H1 (cell line): ENCODE measurements at regions not wholly inside any gene's neighbourhood (a gene's known extent, or its start where the extent isn't known, plus 50 kb on each side); places are given as distances from the start of the nearest gene placed in this dataset.

Source experiments
- SP4 ChIP-seq: IDR thresholded peaks from 2 replicates; pipeline ENCODE4 v1.6.1; 2012; ENCODE audit warnings: low read length, inconsistent platforms
- SUZ12 ChIP-seq: fragments of 200-600 bp; sonication (generic); IDR thresholded peaks from 2 replicates; pipeline ENCODE4 v1.6.1; 2012; ENCODE audit warnings: mild to moderate bottlenecking, inconsistent platforms, low read length, moderate library complexity, mixed read lengths
- TF ChIP-seq, protein P1 (sequence below): IDR thresholded peaks from 2 replicates; pipeline ENCODE4 v1.6.1; 2012; ENCODE audit warnings: low read length, inconsistent platforms

DNA sequence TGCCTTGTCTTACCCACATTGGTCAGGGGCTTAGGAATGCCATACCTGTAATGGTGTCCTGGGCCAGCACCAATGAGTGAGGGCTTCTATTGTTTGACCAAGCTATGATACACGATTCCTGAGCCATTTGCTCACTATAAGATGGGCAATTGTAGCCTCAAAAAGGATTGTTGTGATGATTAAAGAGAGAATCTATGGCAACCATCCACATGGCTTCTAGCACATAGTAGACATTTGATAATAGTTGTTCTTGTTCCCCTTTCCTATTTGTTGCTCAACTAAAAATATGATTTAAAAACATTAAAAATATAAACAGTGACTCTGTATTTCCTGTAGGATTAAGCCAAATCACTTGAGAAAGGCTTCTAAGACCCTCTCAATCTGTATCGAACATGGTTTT, 366.1 kb downstream of the PCNX1 start (continued):
- TF ChIP-seq, protein P1, sequence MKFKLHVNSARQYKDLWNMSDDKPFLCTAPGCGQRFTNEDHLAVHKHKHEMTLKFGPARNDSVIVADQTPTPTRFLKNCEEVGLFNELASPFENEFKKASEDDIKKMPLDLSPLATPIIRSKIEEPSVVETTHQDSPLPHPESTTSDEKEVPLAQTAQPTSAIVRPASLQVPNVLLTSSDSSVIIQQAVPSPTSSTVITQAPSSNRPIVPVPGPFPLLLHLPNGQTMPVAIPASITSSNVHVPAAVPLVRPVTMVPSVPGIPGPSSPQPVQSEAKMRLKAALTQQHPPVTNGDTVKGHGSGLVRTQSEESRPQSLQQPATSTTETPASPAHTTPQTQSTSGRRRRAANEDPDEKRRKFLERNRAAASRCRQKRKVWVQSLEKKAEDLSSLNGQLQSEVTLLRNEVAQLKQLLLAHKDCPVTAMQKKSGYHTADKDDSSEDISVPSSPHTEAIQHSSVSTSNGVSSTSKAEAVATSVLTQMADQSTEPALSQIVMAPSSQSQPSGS, result no peak
- TF ChIP-seq SP4, result no peak
- no peak for TF ChIP-seq SUZ12
